ENCODE measurements at regions not wholly inside any gene's neighbourhood (a gene's known extent, or its start where the extent isn't known, plus 50 kb on each side); places are given as distances from the start of the nearest gene placed in this dataset.

GRCh38 chr16:52070341-52071057 is 476.4 kb downstream of the TOX3 start:
- FAIRE-seq (no peak), DNase-seq (ENCODE audit: insufficient read length) (no peak)
- TF ChIP-seq TAF1 (IDR thresholded peaks at IDR 0.05; ENCODE audit: borderline replicate concordance, low read depth, low read length) (no peak), POLR2A (IDR thresholded peaks at IDR 0.05; ENCODE audit: low read depth, low read length) (no peak), POLR2AphosphoS5 (IDR thresholded peaks at IDR 0.05; ENCODE audit: low read depth, low read length) (no peak)

- FAIRE-seq: no peak
- DNase-seq (ENCODE audit: insufficient read length): no peak
- no peak for TF ChIP-seq POLR2A (IDR thresholded peaks at IDR 0.05; ENCODE audit: low read depth, low read length)
- TF ChIP-seq POLR2AphosphoS5 (IDR thresholded peaks at IDR 0.05; ENCODE audit: low read depth, low read length): no peak
- TF ChIP-seq TAF1 (IDR thresholded peaks at IDR 0.05; ENCODE audit: borderline replicate concordance, low read depth, low read length): no peak
These were observed 477.1 kb downstream of the TOX3 start for GRCh38 chr16:52069866-52070265.

- TF ChIP-seq POLR2AphosphoS5 (IDR thresholded peaks at IDR 0.05; ENCODE audit: low read depth, low read length): no peak
- no peak for TF ChIP-seq TAF1 (IDR thresholded peaks at IDR 0.05; ENCODE audit: borderline replicate concordance, low read depth, low read length)
- TF ChIP-seq POLR2A (IDR thresholded peaks at IDR 0.05; ENCODE audit: low read depth, low read length): no peak
- FAIRE-seq (no peak), DNase-seq (ENCODE audit: insufficient read length) (no peak)
These were observed 478.4 kb downstream of the TOX3 start for GRCh38 chr16:52068447-52069074.

GRCh38 chr16:52066962-52067361 is 480.0 kb downstream of the TOX3 start:
- FAIRE-seq (no peak), DNase-seq (ENCODE audit: insufficient read length) (no peak)
- TF ChIP-seq POLR2A (IDR thresholded peaks at IDR 0.05; ENCODE audit: low read depth, low read length): no peak
- TF ChIP-seq POLR2AphosphoS5 (IDR thresholded peaks at IDR 0.05; ENCODE audit: low read depth, low read length): no peak
- TF ChIP-seq TAF1 (IDR thresholded peaks at IDR 0.05; ENCODE audit: borderline replicate concordance, low read depth, low read length): no peak

GRCh38 chr16:52056259-52056658 is 490.7 kb downstream of the TOX3 start:
- TF ChIP-seq POLR2AphosphoS5 (IDR thresholded peaks at IDR 0.05; ENCODE audit: low read depth, low read length) (no peak), POLR2A (IDR thresholded peaks at IDR 0.05; ENCODE audit: low read depth, low read length) (no peak), TAF1 (IDR thresholded peaks at IDR 0.05; ENCODE audit: borderline replicate concordance, low read depth, low read length) (no peak)
- DNase-seq (ENCODE audit: insufficient read length) (no peak), FAIRE-seq (no peak)

- DNase-seq (ENCODE audit: insufficient read length): no peak
- no peak for TF ChIP-seq POLR2AphosphoS5 (IDR thresholded peaks at IDR 0.05; ENCODE audit: low read depth, low read length)
- TF ChIP-seq POLR2A (IDR thresholded peaks at IDR 0.05; ENCODE audit: low read depth, low read length): no peak
- TF ChIP-seq TAF1 (IDR thresholded peaks at IDR 0.05; ENCODE audit: borderline replicate concordance, low read depth, low read length): no peak
- FAIRE-seq: no peak
These were observed 491.6 kb downstream of the TOX3 start for GRCh38 chr16:52055381-52055780.

GRCh38 chr16:52054326-52054725 is 492.6 kb downstream of the TOX3 start:
- no peak for TF ChIP-seq POLR2AphosphoS5 (IDR thresholded peaks at IDR 0.05; ENCODE audit: low read depth, low read length)
- TF ChIP-seq POLR2A (IDR thresholded peaks at IDR 0.05; ENCODE audit: low read depth, low read length): no peak
- TF ChIP-seq TAF1 (IDR thresholded peaks at IDR 0.05; ENCODE audit: borderline replicate concordance, low read depth, low read length): no peak
- DNase-seq (ENCODE audit: insufficient read length) (no peak), FAIRE-seq (no peak)

GRCh38 chr16:52052818-52053217 is 494.1 kb downstream of the TOX3 start:
- no peak for TF ChIP-seq TAF1 (IDR thresholded peaks at IDR 0.05; ENCODE audit: borderline replicate concordance, low read depth, low read length)
- TF ChIP-seq POLR2AphosphoS5 (IDR thresholded peaks at IDR 0.05; ENCODE audit: low read depth, low read length): no peak
- no peak for TF ChIP-seq POLR2A (IDR thresholded peaks at IDR 0.05; ENCODE audit: low read depth, low read length)
- no peak for DNase-seq (ENCODE audit: insufficient read length)
- no peak for FAIRE-seq

GRCh38 chr16:52051414-52052172 is 495.4 kb downstream of the TOX3 start:
- DNase-seq (ENCODE audit: insufficient read length): no peak
- FAIRE-seq: no peak
- no peak for TF ChIP-seq POLR2AphosphoS5 (IDR thresholded peaks at IDR 0.05; ENCODE audit: low read depth, low read length)
- TF ChIP-seq POLR2A (IDR thresholded peaks at IDR 0.05; ENCODE audit: low read depth, low read length): no peak
- no peak for TF ChIP-seq TAF1 (IDR thresholded peaks at IDR 0.05; ENCODE audit: borderline replicate concordance, low read depth, low read length)

- no peak for DNase-seq (ENCODE audit: insufficient read length)
- no peak for FAIRE-seq
These were observed 496.5 kb downstream of the TOX3 start for GRCh38 chr16:52050418-52050817.

GRCh38 chr16:52035436-52035835 is 511.5 kb downstream of the TOX3 start:
- no peak for TF ChIP-seq POLR2AphosphoS5 (IDR thresholded peaks at IDR 0.05; ENCODE audit: low read depth, low read length)
- TF ChIP-seq TAF1 (IDR thresholded peaks at IDR 0.05; ENCODE audit: borderline replicate concordance, low read depth, low read length): no peak
- TF ChIP-seq POLR2A (IDR thresholded peaks at IDR 0.05; ENCODE audit: low read depth, low read length): no peak
- FAIRE-seq (no peak), DNase-seq (ENCODE audit: insufficient read length) (no peak)

More at GRCh38 chr16:52050418-52050817, 496.5 kb downstream of the TOX3 start:
- TF ChIP-seq POLR2AphosphoS5 (IDR thresholded peaks at IDR 0.05; ENCODE audit: low read depth, low read length): no peak
- no peak for TF ChIP-seq TAF1 (IDR thresholded peaks at IDR 0.05; ENCODE audit: borderline replicate concordance, low read depth, low read length)
- no peak for TF ChIP-seq POLR2A (IDR thresholded peaks at IDR 0.05; ENCODE audit: low read depth, low read length)

Measured in GM12892 (cell line).